ENCODE measurements at regions not wholly inside any gene's neighbourhood (a gene's known extent, or its start where the extent isn't known, plus 50 kb on each side); places are given as distances from the start of the nearest gene placed in this dataset.

GRCh38 chr9:24731754-24732153, 186.1 kb upstream of the IZUMO3 start:
- TF ChIP-seq CTCF (IDR thresholded peaks at IDR 0.05) (no peak), POLR2A (IDR thresholded peaks at IDR 0.05) (no peak)

Data from Peyer's patch (tissue), 4 donors.